ENCODE measurements at regions not wholly inside any gene's neighbourhood (a gene's known extent, or its start where the extent isn't known, plus 50 kb on each side); places are given as distances from the start of the nearest gene placed in this dataset.

DNA sequence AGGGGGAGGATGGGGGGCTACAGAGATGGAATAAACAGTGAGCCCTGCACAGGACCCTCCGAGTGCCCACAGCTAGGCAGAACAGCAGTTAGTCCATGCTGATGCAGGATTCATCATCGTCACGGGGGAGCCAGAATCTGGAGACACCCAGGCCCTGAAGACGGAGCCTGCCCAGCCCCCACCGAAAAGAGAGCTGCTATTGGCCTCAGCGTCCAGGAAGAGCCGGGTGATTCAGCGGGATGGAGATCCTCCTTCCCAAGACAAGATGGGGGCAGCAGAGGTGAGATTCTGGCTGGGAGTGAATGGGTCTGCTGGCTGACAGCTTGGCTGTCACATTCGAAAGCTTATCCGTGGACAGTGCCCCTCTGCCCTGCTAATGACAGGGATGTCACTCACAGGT lies 133.6 kb upstream of the CRHR1 start:
- TF ChIP-seq, protein P1, sequence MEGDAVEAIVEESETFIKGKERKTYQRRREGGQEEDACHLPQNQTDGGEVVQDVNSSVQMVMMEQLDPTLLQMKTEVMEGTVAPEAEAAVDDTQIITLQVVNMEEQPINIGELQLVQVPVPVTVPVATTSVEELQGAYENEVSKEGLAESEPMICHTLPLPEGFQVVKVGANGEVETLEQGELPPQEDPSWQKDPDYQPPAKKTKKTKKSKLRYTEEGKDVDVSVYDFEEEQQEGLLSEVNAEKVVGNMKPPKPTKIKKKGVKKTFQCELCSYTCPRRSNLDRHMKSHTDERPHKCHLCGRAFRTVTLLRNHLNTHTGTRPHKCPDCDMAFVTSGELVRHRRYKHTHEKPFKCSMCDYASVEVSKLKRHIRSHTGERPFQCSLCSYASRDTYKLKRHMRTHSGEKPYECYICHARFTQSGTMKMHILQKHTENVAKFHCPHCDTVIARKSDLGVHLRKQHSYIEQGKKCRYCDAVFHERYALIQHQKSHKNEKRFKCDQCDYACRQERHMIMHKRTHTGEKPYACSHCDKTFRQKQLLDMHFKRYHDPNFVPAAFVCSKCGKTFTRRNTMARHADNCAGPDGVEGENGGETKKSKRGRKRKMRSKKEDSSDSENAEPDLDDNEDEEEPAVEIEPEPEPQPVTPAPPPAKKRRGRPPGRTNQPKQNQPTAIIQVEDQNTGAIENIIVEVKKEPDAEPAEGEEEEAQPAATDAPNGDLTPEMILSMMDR (IDR thresholded peaks at IDR 0.05), result no peak
- TF ChIP-seq EZH2 (IDR thresholded peaks at IDR 0.05; ENCODE audit: borderline replicate concordance, insufficient read depth, low read depth, low read length, poor library complexity, severe bottlenecking), result no peak
